ENCODE measurements at regions not wholly inside any gene's neighbourhood (a gene's known extent, or its start where the extent isn't known, plus 50 kb on each side); places are given as distances from the start of the nearest gene placed in this dataset.

GRCh38 chr13:77422724-77423123, 95.8 kb upstream of the MYCBP2 start:
- intact Hi-C loops (cut with DNase I) = no loop called here
- no peaks in the 10 kb centered on the region for H3K4me1 ChIP-seq
- no peaks in the 10 kb centered on the region for H3K27me3 ChIP-seq
- WGBS = 85% methylated on average over 2 of the region's 2 CpGs
- no peak overlapping the region for H3K4me3 ChIP-seq
- no peak overlapping the region for H3K27ac ChIP-seq (replicated peaks in 1 of 4)
- H3K36me3 ChIP-seq = no peaks in the 10 kb centered on the region
- DNase-seq (ENCODE audit: extremely low spot score) = no peak
- no peaks in the 10 kb centered on the region for H3K9me3 ChIP-seq
- TF ChIP-seq EP300 (IDR thresholded peaks at IDR 0.05) (no peak), POLR2AphosphoS5 (IDR thresholded peaks at IDR 0.05) (no peak), POLR2A (IDR thresholded peaks at IDR 0.05; ENCODE audit: low read depth) (no peak), CTCF (IDR thresholded peaks at IDR 0.05) (no peak)

- 85% methylated on average over 3 of the region's 4 CpGs for WGBS
- no peak for DNase-seq (ENCODE audit: extremely low spot score)
- no peak overlapping the region for H3K27ac ChIP-seq (replicated peaks in 1 of 4)
- no peaks in the 10 kb centered on the region for H3K36me3 ChIP-seq
- intact Hi-C loops (cut with DNase I) = no loop called here
- H3K27me3 ChIP-seq = no peaks in the 10 kb centered on the region
- H3K4me1 ChIP-seq = no peaks in the 10 kb centered on the region
- H3K9me3 ChIP-seq = no peaks in the 10 kb centered on the region
- no peak for TF ChIP-seq EP300 (IDR thresholded peaks at IDR 0.05)
- TF ChIP-seq POLR2A (IDR thresholded peaks at IDR 0.05; ENCODE audit: low read depth) = no peak
- TF ChIP-seq POLR2AphosphoS5 (IDR thresholded peaks at IDR 0.05) = no peak
- no peak for TF ChIP-seq CTCF (IDR thresholded peaks at IDR 0.05)
- H3K4me3 ChIP-seq = no peak overlapping the region
Measured at GRCh38 chr13:77417897-77418296, 91.0 kb upstream of the MYCBP2 start.

- 78% methylated on average over 6 of the region's 6 CpGs for WGBS
- DNase-seq (ENCODE audit: extremely low spot score) = no peak
- H3K36me3 ChIP-seq = no peaks in the 10 kb centered on the region
- intact Hi-C loops (cut with DNase I) = no loop called here
- no peak for TF ChIP-seq POLR2AphosphoS5 (IDR thresholded peaks at IDR 0.05)
- no peak for TF ChIP-seq CTCF (IDR thresholded peaks at IDR 0.05)
- no peak for TF ChIP-seq POLR2A (IDR thresholded peaks at IDR 0.05; ENCODE audit: low read depth)
- TF ChIP-seq EP300 (IDR thresholded peaks at IDR 0.05) = no peak
- no peak overlapping the region for H3K27ac ChIP-seq (replicated peaks in 1 of 4)
- H3K27me3 ChIP-seq = no peaks in the 10 kb centered on the region
- no peak overlapping the region for H3K4me3 ChIP-seq
- no peaks in the 10 kb centered on the region for H3K9me3 ChIP-seq
- no peaks in the 10 kb centered on the region for H3K4me1 ChIP-seq
Measured at GRCh38 chr13:77416666-77417212, 89.8 kb upstream of the MYCBP2 start.

GRCh38 chr13:77415253-77416071, 88.6 kb upstream of the MYCBP2 start:
- no peaks in the 10 kb centered on the region for H3K9me3 ChIP-seq
- 76% methylated on average over 1 of the region's 1 CpG for WGBS
- intact Hi-C loops (cut with DNase I) = no loop called here
- no peaks in the 10 kb centered on the region for H3K36me3 ChIP-seq
- H3K4me3 ChIP-seq = no peak overlapping the region
- TF ChIP-seq EP300 (IDR thresholded peaks at IDR 0.05) (no peak), CTCF (IDR thresholded peaks at IDR 0.05) (no peak), POLR2A (IDR thresholded peaks at IDR 0.05; ENCODE audit: low read depth) (no peak), POLR2AphosphoS5 (IDR thresholded peaks at IDR 0.05) (no peak)
- no peak overlapping the region for H3K27ac ChIP-seq (replicated peaks in 1 of 4)
- no peak for DNase-seq (ENCODE audit: extremely low spot score)
- no peaks in the 10 kb centered on the region for H3K27me3 ChIP-seq
- no peaks in the 10 kb centered on the region for H3K4me1 ChIP-seq

Measured in esophagus muscularis mucosa (tissue), 4 donors.